ENCODE measurements at regions not wholly inside any gene's neighbourhood (a gene's known extent, or its start where the extent isn't known, plus 50 kb on each side); places are given as distances from the start of the nearest gene placed in this dataset.
"Not testable (repeated sequence)": the region's sequence is repeated elsewhere in the genome, so short reads cannot be mapped to it uniquely, and the experiment has no call there.

GRCh38 chr6:144977250-144977864 is 692.2 kb downstream of the UTRN start:
- not testable (repeated sequence) for TF ChIP-seq RBM22 (optimal IDR thresholded peaks at IDR 0.05; ENCODE audit: low read length); CTCF (CRISPR knock-in tag; IDR thresholded peaks at IDR 0.05); SP1 (IDR thresholded peaks at IDR 0.05); SP1 (CRISPR knock-in tag; IDR thresholded peaks at IDR 0.05); TBX3 (IDR thresholded peaks at IDR 0.05; ENCODE audit: borderline replicate concordance); HDAC6 (IDR thresholded peaks at IDR 0.05; ENCODE audit: low read depth, low read length); ZNF33B (CRISPR knock-in tag; IDR thresholded peaks at IDR 0.05)

Data from HepG2 (cell line).